Large intestine (tissue), 3 donors: ENCODE measurements at regions not wholly inside any gene's neighbourhood (a gene's known extent, or its start where the extent isn't known, plus 50 kb on each side); places are given as distances from the start of the nearest gene placed in this dataset.

Experiments used
- DNase-seq, 2 donors: peaks; one replicate each; pipeline versions ENCODE4 v3.0.0 to v3.0.0-alpha.2; 2013
- H3K27ac ChIP-seq: one replicate; pipeline ENCODE4 v1.5.1; 2013; ENCODE audit warnings: low read length
- H3K27me3 ChIP-seq: 2 replicates; pipeline ENCODE4 v1.6.1; 2013; ENCODE audit warnings: low read length; ENCODE audit not compliant: control insufficient read depth, insufficient read depth
- H3K36me3 ChIP-seq: 2 replicates; pipeline ENCODE4 v1.6.1; 2013; ENCODE audit warnings: low read length; ENCODE audit not compliant: control insufficient read depth, insufficient read depth
- H3K4me1 ChIP-seq: one replicate; pipeline ENCODE4 v1.6.1; 2013; ENCODE audit warnings: low read length; ENCODE audit not compliant: control insufficient read depth, insufficient read depth
- H3K4me3 ChIP-seq: one replicate; pipeline ENCODE4 v1.5.1; 2013; ENCODE audit warnings: low read length
- H3K9me3 ChIP-seq: one replicate; pipeline ENCODE4 v1.6.1; 2013; ENCODE audit warnings: mild to moderate bottlenecking, low read depth, low read length, moderate library complexity; ENCODE audit not compliant: control insufficient read depth
- WGBS: methylation state at CpG from one replicate; pipeline ENCODE4 v1.1.5; 2013; ENCODE audit warnings: low lambda C conversion rate; ENCODE audit not compliant: insufficient coverage; 5-methylcytosine and 5-hydroxymethylcytosine counted together

- 60% methylated on average over 1 of the region's 4 CpGs for WGBS
- no peak for DNase-seq
- H3K9me3 ChIP-seq: no peaks in the 10 kb centered on the region
- no peaks in the 10 kb centered on the region for H3K27me3 ChIP-seq
- no peak overlapping the region for H3K4me3 ChIP-seq
- H3K4me1 ChIP-seq: peaks cover 2% of the 10 kb centered on the region
- H3K27ac ChIP-seq: no peak overlapping the region
- no peaks in the 10 kb centered on the region for H3K36me3 ChIP-seq
Measured at GRCh38 chr14:34103176-34103575, 152.3 kb upstream of the EGLN3 start.

GRCh38 chr14:34099635-34100034 lies 148.8 kb upstream of the EGLN3 start:
- no peak overlapping the region for H3K4me3 ChIP-seq
- H3K36me3 ChIP-seq: no peaks in the 10 kb centered on the region

GRCh38 chr14:34098985-34099349 lies 148.1 kb upstream of the EGLN3 start:
- H3K27ac ChIP-seq: no peak overlapping the region
- H3K27me3 ChIP-seq: no peaks in the 10 kb centered on the region
- peaks cover 8% of the 10 kb centered on the region for H3K4me1 ChIP-seq
- no peak for DNase-seq
- no peak overlapping the region for H3K4me3 ChIP-seq
- H3K9me3 ChIP-seq: no peaks in the 10 kb centered on the region
- H3K36me3 ChIP-seq: no peaks in the 10 kb centered on the region

More at GRCh38 chr14:34099635-34100034, 148.8 kb upstream of the EGLN3 start:
- WGBS: no CpG with 5 or more reads among the region's 5 CpGs
- Histone ChIP-seq H3K9me3 (no peaks in the 10 kb centered on the region), H3K4me1 (peaks cover 8% of the 10 kb centered on the region), H3K27ac (no peak overlapping the region), H3K27me3 (no peaks in the 10 kb centered on the region)
- peak in 1 of 2 donors; percentile 31 for DNase-seq

GRCh38 chr14:34098045-34098984 lies 147.4 kb upstream of the EGLN3 start:
- no peaks in the 10 kb centered on the region for H3K9me3 ChIP-seq
- no peak overlapping the region for H3K27ac ChIP-seq
- WGBS: 21% methylated on average over 3 of the region's 8 CpGs
- H3K27me3 ChIP-seq: no peaks in the 10 kb centered on the region
- no peak overlapping the region for H3K4me3 ChIP-seq
- peaks cover 8% of the 10 kb centered on the region for H3K4me1 ChIP-seq
- H3K36me3 ChIP-seq: no peaks in the 10 kb centered on the region
- DNase-seq: peak in 1 of 2 donors; percentile 43

GRCh38 chr14:34097644-34098043 lies 146.8 kb upstream of the EGLN3 start:
- Histone ChIP-seq H3K27ac (no peak overlapping the region), H3K4me1 (peaks cover 8% of the 10 kb centered on the region), H3K36me3 (no peaks in the 10 kb centered on the region), H3K4me3 (no peak overlapping the region), H3K9me3 (no peaks in the 10 kb centered on the region), H3K27me3 (no peaks in the 10 kb centered on the region)
- no peak for DNase-seq
- WGBS: no CpG with 5 or more reads among the region's 9 CpGs

GRCh38 chr14:34094384-34094783 lies 143.5 kb upstream of the EGLN3 start:
- DNase-seq: no peak
- no peak overlapping the region for H3K4me3 ChIP-seq
- no peak overlapping the region for H3K27ac ChIP-seq
- peaks cover 8% of the 10 kb centered on the region for H3K4me1 ChIP-seq
- peaks cover 2% of the 10 kb centered on the region for H3K27me3 ChIP-seq
- H3K36me3 ChIP-seq: no peaks in the 10 kb centered on the region
- H3K9me3 ChIP-seq: no peaks in the 10 kb centered on the region

GRCh38 chr14:34093883-34094282 lies 143.0 kb upstream of the EGLN3 start:
- DNase-seq: no peak
- no peaks in the 10 kb centered on the region for H3K36me3 ChIP-seq
- H3K4me1 ChIP-seq: peaks cover 8% of the 10 kb centered on the region
- no peak overlapping the region for H3K27ac ChIP-seq
- H3K27me3 ChIP-seq: peaks cover 2% of the 10 kb centered on the region
- no CpG with 5 or more reads among the region's 3 CpGs for WGBS
- no peaks in the 10 kb centered on the region for H3K9me3 ChIP-seq
- no peak overlapping the region for H3K4me3 ChIP-seq

GRCh38 chr14:34090451-34090850 lies 139.6 kb upstream of the EGLN3 start:
- no peak overlapping the region for H3K4me3 ChIP-seq
- no peak for DNase-seq
- peaks cover 5% of the 10 kb centered on the region for H3K9me3 ChIP-seq

GRCh38 chr14:34088914-34089313 lies 138.0 kb upstream of the EGLN3 start:
- H3K4me3 ChIP-seq: no peak overlapping the region
- no peak for DNase-seq
- H3K9me3 ChIP-seq: peaks cover 5% of the 10 kb centered on the region
- H3K27me3 ChIP-seq: peaks cover 2% of the 10 kb centered on the region
- H3K36me3 ChIP-seq: no peaks in the 10 kb centered on the region
- 0% methylated on average over 1 of the region's 2 CpGs for WGBS
- H3K4me1 ChIP-seq: no peaks in the 10 kb centered on the region
- no peak overlapping the region for H3K27ac ChIP-seq

More at GRCh38 chr14:34090451-34090850, 139.6 kb upstream of the EGLN3 start:
- no peak overlapping the region for H3K27ac ChIP-seq
- peaks cover 2% of the 10 kb centered on the region for H3K27me3 ChIP-seq
- H3K36me3 ChIP-seq: no peaks in the 10 kb centered on the region
- H3K4me1 ChIP-seq: no peaks in the 10 kb centered on the region

GRCh38 chr14:34087571-34087970 lies 136.7 kb upstream of the EGLN3 start:
- Histone ChIP-seq H3K27me3 (peaks cover 2% of the 10 kb centered on the region), H3K4me1 (no peaks in the 10 kb centered on the region), H3K36me3 (no peaks in the 10 kb centered on the region), H3K9me3 (peaks cover 5% of the 10 kb centered on the region), H3K27ac (no peak overlapping the region), H3K4me3 (no peak overlapping the region)
- 93% methylated on average over 2 of the region's 3 CpGs for WGBS
- DNase-seq: no peak

- H3K4me1 ChIP-seq: peaks cover 3% of the 10 kb centered on the region
- no peak overlapping the region for H3K27ac ChIP-seq
- no peak overlapping the region for H3K4me3 ChIP-seq
- H3K9me3 ChIP-seq: peaks cover 5% of the 10 kb centered on the region
- no peaks in the 10 kb centered on the region for H3K36me3 ChIP-seq
- WGBS: no CpG with 5 or more reads among the region's 2 CpGs
- no peak for DNase-seq
- H3K27me3 ChIP-seq: peaks cover 2% of the 10 kb centered on the region
Measured at GRCh38 chr14:34086223-34086757, 135.4 kb upstream of the EGLN3 start.
